GM19351 (cell line): ENCODE measurements at regions not wholly inside any gene's neighbourhood (a gene's known extent, or its start where the extent isn't known, plus 50 kb on each side); places are given as distances from the start of the nearest gene placed in this dataset.
"Not testable (repeated sequence)": the region's sequence is repeated elsewhere in the genome, so short reads cannot be mapped to it uniquely, and the experiment has no call there.

Experiments used
- ATAC-seq: cut with Tn5 transposase; IDR thresholded peaks from one replicate; pipeline ENCODE4 v1.9.1; 2021; ENCODE audit warnings: mild to moderate bottlenecking, moderate library complexity; ENCODE audit not compliant: unreplicated experiment

GRCh38 chr10:23493711-23494110 is 54.8 kb downstream of the OTUD1 start:
- ATAC-seq, result no peak

- ATAC-seq, result no peak
Observed at GRCh38 chr10:23496727-23497126, 57.9 kb downstream of the OTUD1 start.

GRCh38 chr10:23499372-23500132 is 60.7 kb downstream of the OTUD1 start:
- no peak for ATAC-seq

GRCh38 chr10:23505797-23506465 is 67.1 kb downstream of the OTUD1 start:
- no peak for ATAC-seq

GRCh38 chr10:23512355-23513058 is 73.6 kb downstream of the OTUD1 start:
- no peak for ATAC-seq

DNA sequence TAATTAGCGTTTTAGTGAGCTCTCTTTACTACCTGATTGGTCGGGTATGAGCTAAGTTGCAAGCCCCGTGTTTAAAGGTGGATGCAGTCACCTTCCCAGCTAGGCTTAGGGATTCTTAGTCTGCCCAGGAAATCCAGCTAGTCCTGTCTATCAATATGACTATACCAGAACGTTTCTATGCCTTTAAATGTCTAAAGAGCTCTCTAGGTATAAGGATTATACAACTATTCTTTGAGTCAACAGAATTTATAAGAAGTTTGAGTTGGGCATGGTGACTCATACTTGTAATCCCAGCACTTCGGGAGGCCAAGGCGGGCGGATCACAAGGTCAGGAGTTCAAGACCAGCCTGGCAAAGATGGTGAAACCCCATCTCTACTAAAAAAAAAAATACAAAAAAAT is 74.7 kb downstream of the OTUD1 start:
- ATAC-seq, result not testable (repeated sequence)

DNA sequence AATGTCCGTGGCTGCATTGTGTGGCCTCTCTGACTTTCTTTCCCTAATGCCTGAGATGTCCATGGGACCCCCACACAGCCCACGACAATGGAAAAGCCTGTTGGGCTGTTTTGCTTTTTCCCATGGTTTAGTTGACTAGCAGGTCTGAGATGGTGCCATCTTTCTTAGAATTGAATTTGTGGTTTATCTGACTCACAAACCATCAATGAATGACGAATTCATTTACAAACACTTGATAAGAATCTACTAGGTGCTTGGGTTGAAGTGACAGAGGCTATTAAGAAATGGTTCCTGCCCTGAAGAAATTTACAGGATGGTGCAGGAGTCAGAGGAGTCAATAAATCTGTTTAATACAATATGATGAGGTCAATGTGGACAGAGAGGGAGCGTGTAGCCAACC is 75.4 kb downstream of the OTUD1 start:
- no peak for ATAC-seq

- ATAC-seq, result no peak
Observed at GRCh38 chr10:23516530-23516929, 77.7 kb downstream of the OTUD1 start.

DNA sequence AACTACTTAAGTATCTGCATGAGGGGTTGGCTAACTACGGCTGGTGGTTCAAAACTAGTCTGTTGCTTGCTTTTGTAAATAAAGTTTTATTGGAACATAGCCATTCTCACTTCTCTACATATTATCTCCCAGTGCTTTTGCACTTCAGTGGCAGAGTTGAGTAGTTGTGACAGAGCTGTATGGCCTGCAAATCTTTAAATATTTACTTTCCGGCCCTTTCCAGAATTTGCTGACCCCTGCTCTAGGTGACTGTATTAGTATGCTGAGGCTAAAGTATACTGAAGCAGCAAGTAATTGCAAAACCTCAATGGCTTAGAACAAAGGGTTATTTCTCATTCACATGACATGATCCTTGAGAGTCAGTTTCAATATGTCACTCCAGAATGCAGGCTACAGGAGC is 78.3 kb downstream of the OTUD1 start:
- ATAC-seq, result no peak

- ATAC-seq, result no peak
Observed at GRCh38 chr10:23521735-23522134, 82.9 kb downstream of the OTUD1 start.

GRCh38 chr10:23522345-23522744 is 83.5 kb downstream of the OTUD1 start:
- no peak for ATAC-seq

DNA sequence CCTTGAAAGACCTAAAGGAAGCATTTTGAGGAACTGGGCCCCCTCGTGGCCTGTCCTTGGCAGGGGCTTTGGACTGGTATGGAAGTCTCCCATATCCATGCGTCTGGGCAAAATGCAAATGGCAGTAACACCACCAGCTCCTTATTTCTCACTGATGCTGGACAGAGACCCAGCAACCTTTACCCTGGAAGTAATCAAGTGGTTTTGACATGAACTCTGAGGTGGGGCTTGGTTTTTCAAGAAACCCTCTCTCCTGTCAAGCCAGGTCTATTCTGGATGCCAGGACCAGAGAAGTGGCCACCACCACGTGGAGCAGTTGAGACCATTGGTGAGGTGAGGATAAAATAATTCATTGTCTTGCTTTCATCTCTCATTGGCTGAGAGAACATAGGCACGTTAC is 84.4 kb downstream of the OTUD1 start:
- ATAC-seq, result no peak

- ATAC-seq, result peak; percentile 46
Observed at GRCh38 chr10:23525406-23525805, 86.5 kb downstream of the OTUD1 start.

DNA sequence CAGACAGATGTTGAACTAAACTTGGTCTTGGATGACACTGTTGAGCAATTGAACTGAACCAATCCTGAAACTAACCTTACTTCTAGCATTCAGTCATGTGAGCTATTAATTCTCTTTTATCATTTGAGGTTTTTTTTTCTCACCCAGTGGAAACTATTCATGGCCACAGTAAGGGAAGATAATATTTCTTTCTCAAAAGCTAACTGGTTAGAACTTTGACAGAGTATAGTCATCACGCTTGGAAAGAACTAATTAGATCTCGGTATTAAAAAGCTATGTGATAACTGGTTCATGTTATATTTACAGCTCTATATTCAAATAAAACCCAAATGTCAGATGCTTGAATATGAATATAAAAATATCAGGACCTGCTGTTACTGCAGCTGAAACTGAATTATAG is 89.5 kb downstream of the OTUD1 start:
- no peak for ATAC-seq

GRCh38 chr10:23529625-23530024 is 90.8 kb downstream of the OTUD1 start:
- no peak for ATAC-seq

DNA sequence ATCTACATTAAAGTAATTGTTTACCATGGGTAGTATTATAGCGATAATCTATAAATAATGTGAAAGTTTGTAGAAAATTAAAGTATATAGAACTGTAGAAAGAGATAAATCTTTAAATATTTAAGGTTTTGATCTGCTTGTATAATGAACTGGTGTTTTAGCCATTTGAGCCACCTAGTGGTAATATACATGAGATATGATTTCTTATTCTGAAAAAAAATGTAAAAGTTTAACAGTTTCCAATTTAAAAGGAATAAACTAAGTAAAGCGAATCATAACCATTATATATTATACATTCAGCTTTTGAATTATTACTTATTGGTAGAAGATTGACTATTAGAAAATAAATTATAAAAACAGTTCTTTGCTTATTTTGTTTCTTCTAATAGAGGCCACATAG is 91.2 kb downstream of the OTUD1 start:
- ATAC-seq, result no peak

- no peak for ATAC-seq
Observed at GRCh38 chr10:23533212-23533611, 94.3 kb downstream of the OTUD1 start.

DNA sequence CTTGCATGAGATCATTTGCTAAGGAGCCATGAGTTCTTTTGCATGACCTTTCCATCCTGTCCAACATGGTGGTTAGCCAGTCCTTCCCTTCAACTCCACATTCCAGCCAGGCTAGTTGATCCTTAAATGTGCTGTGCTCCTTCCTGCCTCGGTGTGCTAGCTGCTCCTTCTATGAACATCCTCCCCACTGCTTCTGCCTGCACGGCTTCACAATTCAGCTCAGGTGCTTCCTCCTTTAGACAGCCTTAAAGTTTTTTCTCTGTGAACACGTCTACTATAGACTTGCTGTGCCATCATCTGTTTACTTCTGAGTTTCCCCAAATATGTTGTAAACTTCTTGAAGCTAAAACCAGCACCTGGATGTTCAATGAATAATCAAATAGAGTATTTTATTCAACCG is 95.5 kb downstream of the OTUD1 start:
- no peak for ATAC-seq

DNA sequence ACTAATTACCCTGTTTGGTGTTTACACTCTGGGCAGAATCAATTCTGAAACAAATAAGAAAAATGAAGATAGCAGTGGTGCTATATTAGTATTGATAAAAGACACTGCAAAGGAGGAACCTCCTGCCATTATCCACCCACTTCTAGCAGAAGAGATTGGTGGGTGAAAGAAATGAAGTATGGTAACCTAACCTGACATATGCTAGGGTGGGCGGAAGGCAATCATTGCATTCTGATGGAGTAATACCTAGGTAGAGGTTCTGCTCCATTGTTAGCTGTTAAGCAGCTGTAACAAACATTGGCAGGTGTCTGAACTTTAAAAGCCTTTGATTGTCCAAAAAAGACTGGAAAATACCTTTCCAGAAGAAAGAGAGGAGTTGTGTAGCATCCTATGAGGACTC is 95.9 kb downstream of the OTUD1 start:
- ATAC-seq, result no peak

- ATAC-seq, result no peak
Observed at GRCh38 chr10:23535381-23535780, 96.5 kb downstream of the OTUD1 start.

- no peak for ATAC-seq
Observed at GRCh38 chr10:23538968-23539367, 100.1 kb downstream of the OTUD1 start.

DNA sequence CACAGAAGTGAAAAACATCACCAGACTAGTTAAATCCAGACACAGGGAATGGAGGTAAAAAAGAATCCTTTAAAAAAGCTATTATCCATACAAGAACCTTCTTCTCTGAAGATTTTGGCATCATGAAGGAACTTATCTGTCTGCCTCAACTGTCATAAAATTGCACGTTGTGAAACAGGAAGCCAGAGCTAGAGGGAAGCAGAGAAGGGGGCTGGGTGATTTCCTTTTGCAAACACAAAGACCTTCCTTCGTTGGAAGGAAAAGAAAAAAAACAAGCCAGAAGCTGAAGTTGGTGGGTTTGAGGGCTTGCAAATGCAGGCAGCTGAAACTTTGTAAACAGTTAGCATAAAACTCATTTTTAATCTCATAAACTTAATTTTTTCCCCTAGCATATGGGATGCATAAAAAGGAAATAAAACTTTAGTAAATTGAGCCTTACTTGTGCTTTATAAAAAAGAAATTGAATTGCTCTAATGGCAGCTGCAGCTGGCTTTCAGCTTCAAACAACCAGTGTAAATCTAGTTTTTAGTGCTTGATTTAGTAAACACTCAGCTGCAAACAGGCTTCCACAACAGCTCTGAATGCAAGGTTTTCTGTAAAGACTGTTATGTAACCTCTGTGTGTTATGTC is 101.6 kb downstream of the OTUD1 start:
- no peak for ATAC-seq
